GM03348 (cell line): ENCODE measurements at regions not wholly inside any gene's neighbourhood (a gene's known extent, or its start where the extent isn't known, plus 50 kb on each side); places are given as distances from the start of the nearest gene placed in this dataset.

ENCODE experiments used
- DNase-seq: peaks from one replicate; pipeline ENCODE4 v3.0.0; 2012; ENCODE audit warnings: low spot score

- no peak for DNase-seq
Observed at GRCh38 chr10:78759456-78760120, 309.2 kb upstream of the ZMIZ1 start.

GRCh38 chr10:78760463-78761310 lies 308.1 kb upstream of the ZMIZ1 start:
- no peak for DNase-seq

GRCh38 chr10:78761311-78761781 lies 307.4 kb upstream of the ZMIZ1 start:
- no peak for DNase-seq

GRCh38 chr10:78762086-78762630 lies 306.6 kb upstream of the ZMIZ1 start:
- DNase-seq: no peak

- no peak for DNase-seq
Observed at GRCh38 chr10:78763234-78763633, 305.5 kb upstream of the ZMIZ1 start.

- no peak for DNase-seq
Observed at GRCh38 chr10:78763651-78764395, 304.9 kb upstream of the ZMIZ1 start.

- DNase-seq: no peak
Observed at GRCh38 chr10:78764436-78764835, 304.3 kb upstream of the ZMIZ1 start.

GRCh38 chr10:78764846-78765430 lies 303.8 kb upstream of the ZMIZ1 start:
- no peak for DNase-seq

- DNase-seq: no peak
Observed at GRCh38 chr10:78765726-78766335, 302.9 kb upstream of the ZMIZ1 start.

GRCh38 chr10:78766603-78767002 lies 302.2 kb upstream of the ZMIZ1 start:
- no peak for DNase-seq

- DNase-seq: no peak
Observed at GRCh38 chr10:78768041-78768835, 300.5 kb upstream of the ZMIZ1 start.

- DNase-seq: no peak
Observed at GRCh38 chr10:78768876-78769275, 299.9 kb upstream of the ZMIZ1 start.

GRCh38 chr10:78769526-78769925 lies 299.2 kb upstream of the ZMIZ1 start:
- no peak for DNase-seq

- no peak for DNase-seq
Observed at GRCh38 chr10:78770167-78771090, 298.3 kb upstream of the ZMIZ1 start.

- no peak for DNase-seq
Observed at GRCh38 chr10:78771260-78771659, 297.5 kb upstream of the ZMIZ1 start.

GRCh38 chr10:78771808-78772455 lies 296.8 kb upstream of the ZMIZ1 start:
- no peak for DNase-seq

GRCh38 chr10:78772486-78772885 lies 296.3 kb upstream of the ZMIZ1 start:
- no peak for DNase-seq

- DNase-seq: no peak
Observed at GRCh38 chr10:78772986-78773530, 295.7 kb upstream of the ZMIZ1 start.

GRCh38 chr10:78774614-78774998 lies 294.2 kb upstream of the ZMIZ1 start:
- DNase-seq: no peak
